ENCODE measurements at regions not wholly inside any gene's neighbourhood (a gene's known extent, or its start where the extent isn't known, plus 50 kb on each side); places are given as distances from the start of the nearest gene placed in this dataset.
A peak's percentile ranks its signal among the peaks of the same experiment; 100 is the strongest.

GRCh38 chr2:220281771-220282170, 654.3 kb downstream of the SLC4A3 start:
- TF ChIP-seq CTCF (conservative IDR thresholded peaks at IDR 0.05; ENCODE audit: low read length), result no peak
- H3K4me3 ChIP-seq (ENCODE audit: low read length), result no peak overlapping the region
- no peak for DNase-seq (ENCODE audit: low read depth)

- no peak for TF ChIP-seq CTCF (conservative IDR thresholded peaks at IDR 0.05; ENCODE audit: low read length)
- no peak for DNase-seq (ENCODE audit: low read depth)
- no peak overlapping the region for H3K4me3 ChIP-seq (ENCODE audit: low read length)
Observed at GRCh38 chr2:220282236-220282635, 654.8 kb downstream of the SLC4A3 start.

GRCh38 chr2:220293966-220294365, 666.5 kb downstream of the SLC4A3 start:
- no peak for TF ChIP-seq CTCF (conservative IDR thresholded peaks at IDR 0.05; ENCODE audit: low read length)
- no peak overlapping the region for H3K4me3 ChIP-seq (ENCODE audit: low read length)
- no peak for DNase-seq (ENCODE audit: low read depth)

GRCh38 chr2:220296174-220296573, 668.7 kb downstream of the SLC4A3 start:
- no peak for DNase-seq (ENCODE audit: low read depth)
- no peak overlapping the region for H3K4me3 ChIP-seq (ENCODE audit: low read length)
- peak; percentile 11; the same call in 1 of the 2 replicates for TF ChIP-seq CTCF (conservative IDR thresholded peaks at IDR 0.05; ENCODE audit: low read length)

GRCh38 chr2:220297093-220297492, 669.7 kb downstream of the SLC4A3 start:
- H3K4me3 ChIP-seq (ENCODE audit: low read length), result no peak overlapping the region
- DNase-seq (ENCODE audit: low read depth), result no peak
- TF ChIP-seq CTCF (conservative IDR thresholded peaks at IDR 0.05; ENCODE audit: low read length), result no peak

GRCh38 chr2:220300806-220301205, 673.4 kb downstream of the SLC4A3 start:
- TF ChIP-seq CTCF (conservative IDR thresholded peaks at IDR 0.05; ENCODE audit: low read length), result no peak
- DNase-seq (ENCODE audit: low read depth), result peak; percentile 16
- no peak overlapping the region for H3K4me3 ChIP-seq (ENCODE audit: low read length)

- TF ChIP-seq CTCF (conservative IDR thresholded peaks at IDR 0.05; ENCODE audit: low read length), result no peak
- no peak overlapping the region for H3K4me3 ChIP-seq (ENCODE audit: low read length)
- no peak for DNase-seq (ENCODE audit: low read depth)
Observed at GRCh38 chr2:220302756-220303155, 675.3 kb downstream of the SLC4A3 start.

All from AG10803 (cell line).